ENCODE measurements at regions not wholly inside any gene's neighbourhood (a gene's known extent, or its start where the extent isn't known, plus 50 kb on each side); places are given as distances from the start of the nearest gene placed in this dataset.

DNA sequence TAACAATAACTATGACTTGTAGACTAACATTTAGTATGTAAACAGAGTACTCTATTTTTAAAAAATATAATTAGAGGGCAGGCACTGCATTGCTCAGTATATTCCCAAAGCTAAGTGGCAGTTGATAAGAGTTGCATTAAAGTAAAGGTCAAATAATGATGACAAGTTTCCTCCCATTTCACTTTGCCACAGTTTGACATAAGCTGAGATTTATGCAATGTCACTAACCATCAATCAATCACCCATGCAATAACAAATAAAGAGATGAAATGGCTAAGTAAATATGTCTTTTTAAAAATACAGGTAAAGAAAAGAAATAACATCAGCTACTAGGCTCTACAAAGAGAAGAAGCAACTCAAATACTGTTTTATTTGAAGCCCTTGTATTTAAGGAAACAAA, 673.4 kb downstream of the PCDH18 start:
- TF ChIP-seq, protein P1, sequence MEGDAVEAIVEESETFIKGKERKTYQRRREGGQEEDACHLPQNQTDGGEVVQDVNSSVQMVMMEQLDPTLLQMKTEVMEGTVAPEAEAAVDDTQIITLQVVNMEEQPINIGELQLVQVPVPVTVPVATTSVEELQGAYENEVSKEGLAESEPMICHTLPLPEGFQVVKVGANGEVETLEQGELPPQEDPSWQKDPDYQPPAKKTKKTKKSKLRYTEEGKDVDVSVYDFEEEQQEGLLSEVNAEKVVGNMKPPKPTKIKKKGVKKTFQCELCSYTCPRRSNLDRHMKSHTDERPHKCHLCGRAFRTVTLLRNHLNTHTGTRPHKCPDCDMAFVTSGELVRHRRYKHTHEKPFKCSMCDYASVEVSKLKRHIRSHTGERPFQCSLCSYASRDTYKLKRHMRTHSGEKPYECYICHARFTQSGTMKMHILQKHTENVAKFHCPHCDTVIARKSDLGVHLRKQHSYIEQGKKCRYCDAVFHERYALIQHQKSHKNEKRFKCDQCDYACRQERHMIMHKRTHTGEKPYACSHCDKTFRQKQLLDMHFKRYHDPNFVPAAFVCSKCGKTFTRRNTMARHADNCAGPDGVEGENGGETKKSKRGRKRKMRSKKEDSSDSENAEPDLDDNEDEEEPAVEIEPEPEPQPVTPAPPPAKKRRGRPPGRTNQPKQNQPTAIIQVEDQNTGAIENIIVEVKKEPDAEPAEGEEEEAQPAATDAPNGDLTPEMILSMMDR (IDR thresholded peaks at IDR 0.05; ENCODE audit: low read length) = no peak
- no peak for TF ChIP-seq EZH2 (IDR thresholded peaks at IDR 0.05; ENCODE audit: borderline replicate concordance, low read length)

All from OCI-LY1 (cell line).